ENCODE measurements at regions not wholly inside any gene's neighbourhood (a gene's known extent, or its start where the extent isn't known, plus 50 kb on each side); places are given as distances from the start of the nearest gene placed in this dataset.
"Not testable (repeated sequence)": the region's sequence is repeated elsewhere in the genome, so short reads cannot be mapped to it uniquely, and the experiment has no call there.

DNA sequence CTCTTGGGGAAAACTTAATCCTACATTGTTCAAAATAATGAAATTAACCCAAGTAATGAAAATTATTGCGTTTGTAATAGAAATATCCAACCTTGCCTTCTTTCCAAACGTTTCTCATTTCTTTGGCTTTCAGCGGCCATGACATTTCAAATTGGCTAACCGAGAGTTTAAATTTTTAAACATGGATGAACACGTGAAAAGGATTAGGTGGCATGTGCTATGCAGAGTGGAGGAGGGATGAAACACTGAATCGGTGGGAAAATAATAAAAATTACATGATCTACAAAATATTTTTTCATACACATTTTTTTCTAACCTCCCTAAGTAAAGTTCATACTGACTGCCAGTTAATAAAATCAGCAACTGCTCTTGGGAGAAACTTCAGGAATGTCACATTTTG, 728.4 kb upstream of the PKDCC start:
- ChIA-PET CTCF (no interaction called here), POLR2A (no interaction called here)
- no peak for DNase-seq (ENCODE audit: extremely low spot score)
- TF ChIP-seq, protein P1, sequence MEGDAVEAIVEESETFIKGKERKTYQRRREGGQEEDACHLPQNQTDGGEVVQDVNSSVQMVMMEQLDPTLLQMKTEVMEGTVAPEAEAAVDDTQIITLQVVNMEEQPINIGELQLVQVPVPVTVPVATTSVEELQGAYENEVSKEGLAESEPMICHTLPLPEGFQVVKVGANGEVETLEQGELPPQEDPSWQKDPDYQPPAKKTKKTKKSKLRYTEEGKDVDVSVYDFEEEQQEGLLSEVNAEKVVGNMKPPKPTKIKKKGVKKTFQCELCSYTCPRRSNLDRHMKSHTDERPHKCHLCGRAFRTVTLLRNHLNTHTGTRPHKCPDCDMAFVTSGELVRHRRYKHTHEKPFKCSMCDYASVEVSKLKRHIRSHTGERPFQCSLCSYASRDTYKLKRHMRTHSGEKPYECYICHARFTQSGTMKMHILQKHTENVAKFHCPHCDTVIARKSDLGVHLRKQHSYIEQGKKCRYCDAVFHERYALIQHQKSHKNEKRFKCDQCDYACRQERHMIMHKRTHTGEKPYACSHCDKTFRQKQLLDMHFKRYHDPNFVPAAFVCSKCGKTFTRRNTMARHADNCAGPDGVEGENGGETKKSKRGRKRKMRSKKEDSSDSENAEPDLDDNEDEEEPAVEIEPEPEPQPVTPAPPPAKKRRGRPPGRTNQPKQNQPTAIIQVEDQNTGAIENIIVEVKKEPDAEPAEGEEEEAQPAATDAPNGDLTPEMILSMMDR (IDR thresholded peaks at IDR 0.05; ENCODE audit: control extremely low read depth, extremely low read depth, low read depth, missing control alignments): no peak

GRCh38 chr2:41320491-41320890, 727.3 kb upstream of the PKDCC start:
- TF ChIP-seq, protein P1 (IDR thresholded peaks at IDR 0.05; ENCODE audit: control extremely low read depth, extremely low read depth, low read depth, missing control alignments): no peak

GRCh38 chr2:41321351-41321750, 726.5 kb upstream of the PKDCC start:
- ChIA-PET POLR2A (no interaction called here), CTCF (interaction anchor here (1.5 to 2.1 kb wide), 2 partner anchors 10 to 45 kb away, joined by 3 to 10 read pairs; no protein-coding TSS in a partner anchor)
- TF ChIP-seq, protein P1 (IDR thresholded peaks at IDR 0.05; ENCODE audit: control extremely low read depth, extremely low read depth, low read depth, missing control alignments): no peak
- no peak for DNase-seq (ENCODE audit: extremely low spot score)

More at GRCh38 chr2:41320491-41320890, 727.3 kb upstream of the PKDCC start:
- POLR2A ChIA-PET: no interaction called here
- DNase-seq (ENCODE audit: extremely low spot score): no peak
- CTCF ChIA-PET: interaction anchor here (0.8 to 2.1 kb wide), 2 partner anchors 10 to 121 kb away, joined by 3 to 10 read pairs; no protein-coding TSS in a partner anchor

DNA sequence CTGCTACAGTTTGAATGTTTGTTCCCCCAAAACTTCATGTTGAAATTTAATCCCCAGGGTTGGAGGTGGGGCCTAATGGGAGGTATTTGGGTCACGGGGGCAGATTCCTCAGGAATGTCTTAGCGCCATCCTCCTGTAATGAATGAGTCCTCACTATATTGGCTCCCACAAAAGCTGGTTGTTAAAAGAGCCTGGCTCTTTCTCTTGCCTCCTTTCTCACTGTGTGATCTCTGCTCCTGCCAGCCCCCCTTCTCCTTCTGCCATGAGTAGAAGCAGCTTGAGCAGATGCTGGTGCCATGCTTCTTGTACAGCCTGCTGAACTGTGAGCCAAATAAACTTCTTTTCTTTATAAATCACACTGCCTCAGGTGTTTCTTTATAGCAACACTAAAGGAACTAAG, 721.0 kb upstream of the PKDCC start:
- ChIA-PET CTCF (no interaction called here), POLR2A (no interaction called here)
- TF ChIP-seq, protein P1 (IDR thresholded peaks at IDR 0.05; ENCODE audit: control extremely low read depth, extremely low read depth, low read depth, missing control alignments): no peak
- no peak for DNase-seq (ENCODE audit: extremely low spot score)

- ChIA-PET CTCF (no interaction called here), POLR2A (no interaction called here)
- TF ChIP-seq, protein P1 (IDR thresholded peaks at IDR 0.05; ENCODE audit: control extremely low read depth, extremely low read depth, low read depth, missing control alignments): no peak
- no peak for DNase-seq (ENCODE audit: extremely low spot score)
Measured at GRCh38 chr2:41329040-41329439, 718.8 kb upstream of the PKDCC start.

DNA sequence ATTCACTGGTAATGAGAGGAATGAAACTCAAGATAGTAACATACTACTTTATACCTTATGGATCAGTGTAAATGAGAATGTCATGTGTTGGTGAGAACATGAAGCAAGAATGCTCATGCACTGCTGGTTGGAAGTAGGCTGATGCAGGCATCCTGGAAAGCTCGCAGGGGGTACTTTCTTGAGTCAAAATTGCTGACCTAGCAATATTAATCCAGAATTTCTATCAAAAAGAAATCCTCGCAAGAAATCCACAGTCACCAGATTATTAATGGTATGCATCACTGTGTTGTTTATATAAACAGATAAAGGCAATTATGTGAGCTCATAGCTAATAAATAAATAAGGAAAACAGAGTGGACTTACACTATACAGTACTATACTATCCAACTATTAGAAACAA, 713.7 kb upstream of the PKDCC start:
- DNase-seq (ENCODE audit: extremely low spot score): no peak
- ChIA-PET POLR2A (no interaction called here), CTCF (interaction anchor here (1.1 to 1.4 kb wide), 3 partner anchors 11 to 21 kb away, joined by 3 read pairs; no protein-coding TSS in a partner anchor)
- TF ChIP-seq, protein P1 (IDR thresholded peaks at IDR 0.05; ENCODE audit: control extremely low read depth, extremely low read depth, low read depth, missing control alignments): no peak

DNA sequence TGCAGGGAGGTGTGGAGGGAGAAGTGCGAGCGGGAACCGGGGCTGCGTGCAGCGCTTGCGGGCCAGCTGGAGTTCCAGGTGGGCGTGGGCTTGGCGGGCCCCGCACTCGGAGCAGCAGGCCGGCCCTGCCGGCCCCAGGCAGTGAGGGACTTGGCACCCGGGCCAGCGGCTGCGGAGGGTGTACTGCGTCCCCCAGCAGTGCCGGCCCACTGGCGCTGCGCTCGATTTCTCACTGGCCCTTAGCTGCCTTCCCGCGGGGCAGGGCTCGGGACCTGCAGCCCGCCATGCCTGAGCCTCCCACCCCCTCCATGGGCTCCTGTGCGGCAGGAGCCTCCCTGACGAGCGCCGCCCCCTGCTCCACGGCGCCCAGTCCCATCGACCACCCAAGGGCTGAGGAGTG, 712.2 kb upstream of the PKDCC start:
- CTCF ChIA-PET: interaction anchor here (0.9 to 1.4 kb wide), 2 partner anchors 13 to 138 kb away, joined by 3 read pairs; no protein-coding TSS in a partner anchor
- POLR2A ChIA-PET: not testable (repeated sequence)

More for the DNA sequence above, 712.2 kb upstream of the PKDCC start:
- DNase-seq (ENCODE audit: extremely low spot score): not testable (repeated sequence)

Measured in GM10248 (cell line).